Common myeloid progenitor, CD34-positive (primary cell): ENCODE measurements at regions not wholly inside any gene's neighbourhood (a gene's known extent, or its start where the extent isn't known, plus 50 kb on each side); places are given as distances from the start of the nearest gene placed in this dataset.
"Not testable (repeated sequence)": the region's sequence is repeated elsewhere in the genome, so short reads cannot be mapped to it uniquely, and the experiment has no call there.

ENCODE experiments used
- CTCF ChIA-PET: fragments of 350-600 bp; sonication (Branson Sonifier 250); formaldehyde crosslinking; loops from one replicate; lab custom pipeline; 2021; ENCODE audit warnings: antibody characterized with exemption; lab: Charles Lee
- POLR2A ChIA-PET: fragments of 350-600 bp; sonication (Branson Sonifier 250); formaldehyde crosslinking; loops from one replicate; lab custom pipeline; 2021; ENCODE audit warnings: antibody characterized with exemption; lab: Charles Lee
- DNase-seq, 3 donors: peaks; one replicate each; pipeline versions ENCODE4 v3.0.0 to v3.0.0-alpha.2; 2013
- H3K27ac ChIP-seq, 2 experiments: 1 replicate in 1 of 2; 2 replicates in 1 of 2; pipeline ENCODE4 v1.7.0; 2013; ENCODE audit warnings: inconsistent platforms in 2 of 2, low read length in 2 of 2, mild to moderate bottlenecking in 2 of 2, low read depth in 1 of 2, moderate library complexity in 1 of 2; ENCODE audit not compliant: severe bottlenecking in 2 of 2, insufficient read depth in 1 of 2, poor library complexity in 1 of 2
- H3K27me3 ChIP-seq, 5 experiments: replicated peaks in 2 of 5; 1 replicate in 3 of 5; 2 replicates in 2 of 5; pipeline versions ENCODE4 v1.6.1 to v1.7.0; 2013; ENCODE audit warnings: low read length in 4 of 5, mild to moderate bottlenecking in 2 of 5, moderate library complexity in 2 of 5, inconsistent platforms in 1 of 5; ENCODE audit not compliant: insufficient read depth in 5 of 5, control insufficient read depth in 4 of 5
- H3K36me3 ChIP-seq, 4 experiments: 1 replicate in 2 of 4; 2 replicates in 2 of 4; pipeline versions ENCODE4 v1.6.1 to v1.7.0; 2013; ENCODE audit warnings: low read length in 3 of 4, control low read depth in 1 of 4, mild to moderate bottlenecking in 1 of 4; ENCODE audit not compliant: control insufficient read depth in 4 of 4, insufficient read depth in 4 of 4
- H3K4me1 ChIP-seq, 4 experiments: 1 replicate in 3 of 4; 2 replicates in 1 of 4; pipeline versions ENCODE4 v1.6.1 to v1.7.1; 2013; ENCODE audit warnings: low read length in 3 of 4, mild to moderate bottlenecking in 3 of 4, control low read depth in 1 of 4, inconsistent platforms in 1 of 4, moderate library complexity in 1 of 4; ENCODE audit not compliant: control insufficient read depth in 4 of 4, insufficient read depth in 4 of 4; ENCODE audit errors: control extremely low read depth in 1 of 4
- H3K4me3 ChIP-seq, 7 experiments: 1 replicate in 4 of 7; 2 replicates in 3 of 7; pipeline versions ENCODE4 v1.5.1 to v1.7.0; 2013; ENCODE audit warnings: mild to moderate bottlenecking in 7 of 7, low read length in 6 of 7, moderate library complexity in 6 of 7, inconsistent platforms in 2 of 7, low read depth in 2 of 7, control low read depth in 1 of 7; ENCODE audit not compliant: insufficient read depth in 4 of 7, control insufficient read depth in 1 of 7; ENCODE audit errors: extremely low read depth in 1 of 7
- H3K9me3 ChIP-seq, 5 experiments: 1 replicate in 4 of 5; 2 replicates in 1 of 5; pipeline versions ENCODE4 v1.6.1 to v1.7.1; 2013; ENCODE audit warnings: low read length in 4 of 5, mild to moderate bottlenecking in 2 of 5, inconsistent platforms in 1 of 5, low read depth in 1 of 5, moderate library complexity in 1 of 5; ENCODE audit not compliant: control insufficient read depth in 4 of 5, insufficient read depth in 2 of 5; ENCODE audit errors: control extremely low read depth in 1 of 5
- WGBS: methylation state at CpG from one replicate; pipeline ENCODE4 v1.1.5; 2013; ENCODE audit not compliant: insufficient coverage; 5-methylcytosine and 5-hydroxymethylcytosine counted together

DNA sequence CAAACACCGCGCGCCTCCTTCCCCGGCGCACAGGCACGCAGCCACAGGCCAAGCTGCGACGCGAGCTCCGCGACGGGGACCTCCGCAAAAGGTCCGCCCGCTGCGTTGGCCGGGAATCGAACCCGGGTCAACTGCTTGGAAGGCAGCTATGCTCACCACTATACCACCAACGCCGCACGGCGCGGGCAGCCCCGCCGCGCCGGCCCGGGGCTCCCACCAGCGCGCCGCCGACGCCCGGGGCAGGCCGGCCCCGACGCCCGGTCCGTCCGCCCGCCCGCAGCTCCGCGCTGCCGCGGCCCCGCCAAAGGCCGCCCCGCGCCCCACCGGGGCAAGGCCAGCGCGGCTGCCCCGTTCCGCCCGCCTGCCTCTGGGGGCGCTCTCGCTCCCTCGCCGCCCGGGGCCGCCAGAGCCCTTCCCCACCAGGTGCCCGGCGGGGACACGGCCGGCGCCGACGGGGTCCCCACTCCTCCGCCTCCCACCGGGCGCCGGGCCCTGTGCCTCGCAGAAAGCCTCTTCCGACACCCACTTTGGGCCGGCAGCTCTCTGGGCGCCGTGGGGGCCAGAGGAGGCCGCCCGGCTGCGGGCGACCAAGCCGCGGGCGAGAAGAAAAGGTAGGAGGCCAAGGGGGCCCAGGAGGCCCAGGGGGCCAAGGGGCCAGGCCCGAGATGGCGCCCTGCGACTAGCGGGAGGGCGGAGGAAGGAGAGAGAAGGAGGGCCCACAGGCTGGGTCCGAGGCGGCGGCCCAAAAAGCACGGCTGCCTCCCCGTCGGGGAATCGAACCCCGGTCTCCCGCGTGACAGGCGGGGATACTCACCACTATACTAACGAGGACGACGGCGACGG, 50.2 kb upstream of the FCGR2A start:
- DNase-seq, POLR2A ChIA-PET, H3K4me3 ChIP-seq: not testable (repeated sequence)

DNA sequence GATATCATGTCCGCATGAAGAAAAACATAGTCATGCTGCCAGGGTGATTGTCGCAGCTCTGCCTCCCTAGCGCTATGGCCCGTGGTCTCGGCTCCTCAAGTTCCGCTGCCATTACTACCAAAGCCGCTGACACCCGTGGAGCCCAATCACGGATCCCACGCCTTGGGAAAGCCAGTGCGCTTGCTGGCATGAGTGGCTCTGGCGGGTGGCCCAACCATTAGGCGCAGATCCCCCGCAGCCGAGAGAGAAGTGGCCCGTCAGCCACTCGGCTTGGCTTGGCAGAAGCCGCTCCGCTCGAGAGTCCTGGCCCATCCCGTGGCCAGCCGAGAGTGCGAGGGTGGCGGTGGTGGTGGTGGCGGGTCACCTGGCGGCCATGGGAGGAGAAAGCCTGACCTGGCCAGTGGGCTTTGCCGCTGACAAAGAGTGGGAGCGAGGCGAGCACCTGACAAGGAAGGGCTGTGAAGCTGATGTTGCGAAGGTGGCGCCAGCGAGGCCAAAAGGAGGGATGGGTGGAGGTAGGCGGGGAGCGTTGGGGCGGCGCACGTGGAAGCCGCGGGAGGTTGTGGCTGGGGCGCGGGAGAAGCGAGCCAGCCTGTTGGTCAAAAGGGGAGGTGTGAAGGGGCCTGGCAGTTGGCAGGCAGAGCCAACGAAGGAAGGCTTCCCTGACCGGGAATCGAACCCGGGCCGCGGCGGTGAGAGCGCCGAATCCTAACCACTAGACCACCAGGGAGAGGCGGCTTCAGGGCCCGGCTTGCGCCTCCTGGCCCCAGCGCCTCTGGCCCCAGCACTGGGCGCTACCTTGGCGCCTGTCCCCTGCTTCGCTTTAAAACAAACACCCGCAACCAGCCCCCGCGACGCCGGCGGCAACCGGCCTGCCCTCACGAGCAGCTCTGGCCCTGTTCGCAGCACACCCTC, 51.0 kb upstream of the FCGR2A start:
- H3K9me3 ChIP-seq, H3K36me3 ChIP-seq, CTCF ChIA-PET, H3K4me1 ChIP-seq, H3K27ac ChIP-seq, DNase-seq, POLR2A ChIA-PET, H3K4me3 ChIP-seq: not testable (repeated sequence)
- WGBS: 46% methylated on average over 6 of the region's 67 CpGs
- peaks cover 0 to 12% (median 0%) of the 10 kb centered on the region in 5 experiments for H3K27me3 ChIP-seq

More for the DNA sequence above, 50.2 kb upstream of the FCGR2A start:
- H3K27ac ChIP-seq, H3K9me3 ChIP-seq, CTCF ChIA-PET, H3K36me3 ChIP-seq, H3K4me1 ChIP-seq: not testable (repeated sequence)
- no CpG with 5 or more reads among the region's 107 CpGs for WGBS
- H3K27me3 ChIP-seq: peaks cover 0 to 18% (median 0%) of the 10 kb centered on the region in 5 experiments

DNA sequence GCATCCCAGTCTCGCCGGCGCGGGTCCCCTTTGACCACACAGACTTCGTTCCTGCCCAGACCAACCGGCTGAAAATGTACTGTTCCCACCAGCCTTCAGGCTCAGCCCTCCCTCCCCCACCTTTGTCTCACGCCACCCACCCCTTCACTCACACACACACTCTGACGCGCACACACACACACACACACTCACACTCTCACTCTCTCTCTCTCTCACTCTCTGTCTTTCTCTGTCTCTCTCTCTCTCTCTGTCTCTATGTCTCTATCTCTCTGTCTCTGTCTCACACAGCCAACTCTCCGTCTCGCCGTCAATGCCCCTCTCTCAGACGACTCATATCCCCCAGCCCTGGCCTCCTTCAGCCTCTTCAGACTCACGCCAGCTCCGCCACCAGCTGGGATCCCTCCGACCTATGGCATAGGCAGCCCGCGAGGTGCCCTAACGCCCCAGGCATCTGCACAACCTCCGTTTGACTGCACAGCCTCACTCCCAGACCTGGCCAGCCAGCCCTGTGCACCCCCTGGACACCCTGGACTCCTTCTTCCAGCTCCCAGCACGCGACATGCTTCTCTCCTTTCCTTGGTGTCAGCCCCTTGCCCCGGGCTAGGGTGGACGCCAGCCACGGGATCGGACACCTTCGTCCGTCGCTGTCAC, 53.4 kb upstream of the FCGR2A start:
- POLR2A ChIA-PET, CTCF ChIA-PET, H3K27me3 ChIP-seq: not testable (repeated sequence)

DNA sequence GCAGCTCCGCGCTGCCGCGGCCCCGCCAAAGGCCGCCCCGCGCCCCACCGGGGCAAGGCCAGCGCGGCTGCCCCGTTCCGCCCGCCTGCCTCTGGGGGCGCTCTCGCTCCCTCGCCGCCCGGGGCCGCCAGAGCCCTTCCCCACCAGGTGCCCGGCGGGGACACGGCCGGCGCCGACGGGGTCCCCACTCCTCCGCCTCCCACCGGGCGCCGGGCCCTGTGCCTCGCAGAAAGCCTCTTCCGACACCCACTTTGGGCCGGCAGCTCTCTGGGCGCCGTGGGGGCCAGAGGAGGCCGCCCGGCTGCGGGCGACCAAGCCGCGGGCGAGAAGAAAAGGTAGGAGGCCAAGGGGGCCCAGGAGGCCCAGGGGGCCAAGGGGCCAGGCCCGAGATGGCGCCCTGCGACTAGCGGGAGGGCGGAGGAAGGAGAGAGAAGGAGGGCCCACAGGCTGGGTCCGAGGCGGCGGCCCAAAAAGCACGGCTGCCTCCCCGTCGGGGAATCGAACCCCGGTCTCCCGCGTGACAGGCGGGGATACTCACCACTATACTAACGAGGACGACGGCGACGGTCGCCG, 57.4 kb upstream of the FCGR2A start:
- H3K4me3 ChIP-seq, CTCF ChIA-PET, DNase-seq, H3K27ac ChIP-seq, POLR2A ChIA-PET, H3K4me1 ChIP-seq, H3K36me3 ChIP-seq, H3K27me3 ChIP-seq, H3K9me3 ChIP-seq: not testable (repeated sequence)
- no CpG with 5 or more reads among the region's 66 CpGs for WGBS

More for the DNA sequence above, 53.4 kb upstream of the FCGR2A start:
- WGBS: no CpG with 5 or more reads among the region's 29 CpGs
- H3K27ac ChIP-seq, H3K9me3 ChIP-seq, H3K4me1 ChIP-seq, H3K4me3 ChIP-seq, DNase-seq, H3K36me3 ChIP-seq: not testable (repeated sequence)

GRCh38 chr1:161447040-161447759, 58.1 kb upstream of the FCGR2A start:
- CTCF ChIA-PET, POLR2A ChIA-PET: not testable (repeated sequence)
- WGBS: no CpG with 5 or more reads among the region's 79 CpGs

GRCh38 chr1:161444725-161445124, 60.5 kb upstream of the FCGR2A start:
- H3K36me3 ChIP-seq, CTCF ChIA-PET, H3K27me3 ChIP-seq, H3K27ac ChIP-seq, H3K9me3 ChIP-seq, DNase-seq, POLR2A ChIA-PET, H3K4me1 ChIP-seq: not testable (repeated sequence)
- 79% methylated on average over 8 of the region's 18 CpGs for WGBS
- peak overlapping the region in 1 of 7 experiments; percentile 23 for H3K4me3 ChIP-seq

More at GRCh38 chr1:161447040-161447759, 58.1 kb upstream of the FCGR2A start:
- H3K27ac ChIP-seq, H3K27me3 ChIP-seq, H3K4me3 ChIP-seq, H3K36me3 ChIP-seq, DNase-seq, H3K4me1 ChIP-seq, H3K9me3 ChIP-seq: not testable (repeated sequence)
